ENCODE measurements at regions not wholly inside any gene's neighbourhood (a gene's known extent, or its start where the extent isn't known, plus 50 kb on each side); places are given as distances from the start of the nearest gene placed in this dataset.
"Not testable (repeated sequence)": the region's sequence is repeated elsewhere in the genome, so short reads cannot be mapped to it uniquely, and the experiment has no call there.

DNA sequence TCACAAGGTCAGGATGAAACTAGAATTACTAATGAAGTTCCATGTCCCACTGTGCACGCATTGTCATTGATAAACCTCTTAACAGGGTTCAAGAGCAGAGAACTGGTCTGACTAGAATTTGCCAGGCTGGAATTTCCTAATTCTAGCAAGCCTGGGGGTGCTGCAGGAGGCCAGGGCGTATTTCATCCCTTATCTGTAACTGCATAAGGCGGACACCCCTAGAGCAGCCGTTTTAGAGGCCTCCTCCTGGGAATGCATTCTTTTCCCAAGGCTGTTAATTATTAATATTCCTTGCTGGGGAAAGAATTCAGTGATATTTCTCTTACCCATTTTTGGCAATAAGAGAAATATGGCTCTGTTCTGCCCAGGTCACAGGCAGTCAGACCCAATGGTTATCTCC, 124.5 kb upstream of the PRDX6 start:
- ATAC-seq: not testable (repeated sequence)

DNA sequence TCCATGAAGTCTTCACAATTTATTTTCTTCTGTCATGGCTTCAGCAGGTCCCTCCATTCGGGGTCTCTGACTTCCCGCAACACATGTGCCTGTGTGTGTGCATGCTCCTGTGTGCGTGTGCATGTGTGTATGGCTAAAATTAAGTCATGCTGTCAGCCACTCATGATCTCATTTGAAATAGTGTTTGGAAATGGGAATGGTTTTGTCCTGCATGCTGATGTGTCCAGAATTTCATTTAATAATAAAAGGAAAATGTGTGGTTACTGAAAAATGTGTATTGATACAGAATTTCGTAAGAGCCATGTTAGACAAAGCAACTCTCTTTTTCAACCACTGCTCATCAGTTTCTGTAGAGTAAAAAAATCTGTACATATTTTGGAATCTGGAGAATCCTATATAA, 123.8 kb upstream of the PRDX6 start:
- H3K9me3 Mint-ChIP-seq: peaks cover 4 to 40% (median 19%) of the 10 kb centered on the region in 11 donors
- Histone ChIP-seq H3K27ac (ENCODE audit: low read depth, low read length) (no peak overlapping the region), H3K4me1 (ENCODE audit: control insufficient read depth in 2 of 2, insufficient read depth in 2 of 2, low read length in 2 of 2) (peaks cover 0 to 5% of the 10 kb centered on the region in 2 donors), H3K4me3 (ENCODE audit: low read length) (no peak overlapping the region), H3K27me3 (ENCODE audit: control insufficient read depth in 2 of 2, insufficient read depth in 2 of 2, low read length in 2 of 2) (no peaks in the 10 kb centered on the region), H3K36me3 (ENCODE audit: control insufficient read depth in 2 of 3, insufficient read depth in 3 of 3, low read length in 3 of 3) (no peaks in the 10 kb centered on the region), H3K9me3 (ENCODE audit: control insufficient read depth in 2 of 3, low read length in 3 of 3) (no peaks in the 10 kb centered on the region)
- DNase-seq: no peak
- intact Hi-C loops (cut with micrococcal nuclease): no loop called here
- H3K36me3 Mint-ChIP-seq: peaks cover 6 to 60% (median 40%) of the 10 kb centered on the region in 5 donors
- ATAC-seq: no peak
- H3K27ac Mint-ChIP-seq: no peak overlapping the region
- peaks cover 0 to 9% (median 0%) of the 10 kb centered on the region in 7 donors for H3K4me1 Mint-ChIP-seq
- ChIA-PET POLR2A (no interaction called here), CTCF (interaction anchor here (0.7 kb wide), 1 partner anchor 10 kb away, joined by 3 read pairs; no protein-coding TSS in a partner anchor)
- H3K27me3 Mint-ChIP-seq: no peaks in the 10 kb centered on the region
- no peak overlapping the region for H3K4me3 Mint-ChIP-seq

More for the DNA sequence above, 124.5 kb upstream of the PRDX6 start:
- H3K27ac ChIP-seq (ENCODE audit: low read depth, low read length); H3K4me1 ChIP-seq (ENCODE audit: control insufficient read depth in 2 of 2, insufficient read depth in 2 of 2, low read length in 2 of 2); H3K9me3 ChIP-seq (ENCODE audit: control insufficient read depth in 2 of 3, low read length in 3 of 3); DNase-seq; H3K27me3 Mint-ChIP-seq; intact Hi-C loops (cut with micrococcal nuclease); POLR2A ChIA-PET; H3K4me3 ChIP-seq (ENCODE audit: low read length); CTCF ChIA-PET; H3K36me3 ChIP-seq (ENCODE audit: control insufficient read depth in 2 of 3, insufficient read depth in 3 of 3, low read length in 3 of 3); H3K27me3 ChIP-seq (ENCODE audit: control insufficient read depth in 2 of 2, insufficient read depth in 2 of 2, low read length in 2 of 2); H3K27ac Mint-ChIP-seq; H3K4me1 Mint-ChIP-seq: not testable (repeated sequence)
- Mint-ChIP-seq H3K9me3 (peaks cover 4 to 47% (median 19%) of the 10 kb centered on the region in 11 donors), H3K4me3 (peak overlapping the region in 1 of 10 donors; percentile 49), H3K36me3 (peaks cover 5 to 63% (median 47%) of the 10 kb centered on the region in 5 donors)

DNA sequence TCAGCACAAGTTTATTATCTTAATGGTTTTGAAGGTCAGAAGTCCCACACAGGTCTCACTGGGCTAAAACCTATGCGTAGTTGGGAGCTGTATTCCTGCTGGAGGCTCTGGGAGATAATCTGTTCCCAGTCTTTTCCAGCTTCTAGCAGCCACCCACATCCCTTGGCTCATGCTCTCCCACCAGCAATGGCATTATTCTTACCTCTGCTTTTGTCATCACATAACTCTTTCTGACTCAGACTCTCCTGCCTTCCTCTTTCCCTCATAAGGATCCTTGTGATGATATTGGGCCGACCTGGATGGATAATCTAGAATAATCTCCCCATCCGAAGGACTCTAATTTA, 122.2 kb upstream of the PRDX6 start:
- intact Hi-C loops (cut with micrococcal nuclease): no loop called here
- ATAC-seq: no peak
- ChIA-PET POLR2A (no interaction called here), CTCF (interaction anchor here (0.7 kb wide), 1 partner anchor 53 kb away, joined by 3 read pairs; no protein-coding TSS in a partner anchor)
- H3K9me3 ChIP-seq (ENCODE audit: control insufficient read depth in 2 of 3, low read length in 3 of 3): no peaks in the 10 kb centered on the region
- no peak overlapping the region for H3K4me3 Mint-ChIP-seq
- H3K27me3 Mint-ChIP-seq: no peaks in the 10 kb centered on the region
- H3K4me1 ChIP-seq (ENCODE audit: control insufficient read depth in 2 of 2, insufficient read depth in 2 of 2, low read length in 2 of 2): peaks cover 0 to 5% of the 10 kb centered on the region in 2 donors
- H3K36me3 Mint-ChIP-seq: peaks cover 8 to 63% (median 34%) of the 10 kb centered on the region in 5 donors
- H3K36me3 ChIP-seq (ENCODE audit: control insufficient read depth in 2 of 3, insufficient read depth in 3 of 3, low read length in 3 of 3): no peaks in the 10 kb centered on the region
- H3K4me1 Mint-ChIP-seq: peaks cover 0 to 9% (median 3%) of the 10 kb centered on the region in 7 donors
- no peak for DNase-seq
- no peak overlapping the region for H3K27ac Mint-ChIP-seq
- H3K4me3 ChIP-seq (ENCODE audit: low read length): no peak overlapping the region
- H3K27me3 ChIP-seq (ENCODE audit: control insufficient read depth in 2 of 2, insufficient read depth in 2 of 2, low read length in 2 of 2): no peaks in the 10 kb centered on the region
- no peak overlapping the region for H3K27ac ChIP-seq (ENCODE audit: low read depth, low read length)
- H3K9me3 Mint-ChIP-seq: peaks cover 4 to 36% (median 19%) of the 10 kb centered on the region in 11 donors

DNA sequence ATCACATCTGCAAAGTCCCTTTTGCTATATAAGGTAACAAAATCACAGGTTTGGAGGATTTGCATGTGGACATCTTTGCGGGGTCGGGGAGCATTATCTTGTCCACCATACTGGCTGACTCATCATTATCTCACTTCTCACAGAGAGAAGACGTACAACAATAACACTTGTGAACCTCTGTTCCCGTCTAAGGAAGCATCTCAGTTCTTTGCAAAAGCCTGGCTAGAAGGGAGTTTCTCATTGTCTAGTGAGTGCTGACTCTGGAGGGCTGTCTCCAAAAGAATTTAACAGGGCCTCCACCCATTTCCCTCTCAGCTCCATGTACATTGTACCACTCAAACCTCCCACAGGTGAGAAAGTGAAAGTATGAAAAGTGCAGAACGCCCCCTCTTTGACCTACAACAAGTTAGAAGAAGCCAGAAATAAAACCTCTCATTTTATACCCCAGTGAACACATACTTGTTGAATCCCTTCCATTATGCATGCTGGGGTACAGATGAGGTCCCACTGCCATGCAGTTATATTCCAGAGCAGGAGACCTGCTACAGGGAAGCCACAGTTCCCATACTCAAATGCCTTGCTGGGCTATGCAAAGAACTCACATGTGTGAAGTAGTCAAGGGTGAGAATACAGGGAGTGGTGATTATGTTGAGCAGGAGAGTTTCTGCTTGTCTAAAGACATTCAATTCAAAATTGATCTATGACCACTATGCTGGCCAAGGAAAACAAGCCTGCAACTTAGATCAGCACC, 121.7 kb upstream of the PRDX6 start:
- Mint-ChIP-seq H3K4me3 (no peak overlapping the region), H3K9me3 (peaks cover 4 to 36% (median 19%) of the 10 kb centered on the region in 11 donors), H3K36me3 (peaks cover 8 to 60% (median 31%) of the 10 kb centered on the region in 5 donors), H3K27me3 (no peaks in the 10 kb centered on the region), H3K4me1 (peaks cover 1 to 12% (median 7%) of the 10 kb centered on the region in 7 donors), H3K27ac (no peak overlapping the region)
- CTCF ChIA-PET: interaction anchor here (0.7 kb wide), 1 partner anchor 54 kb away, joined by 3 read pairs; no protein-coding TSS in a partner anchor
- ATAC-seq: no peak
- DNase-seq: no peak
- Histone ChIP-seq H3K36me3 (ENCODE audit: control insufficient read depth in 2 of 3, insufficient read depth in 3 of 3, low read length in 3 of 3) (no peaks in the 10 kb centered on the region), H3K4me3 (ENCODE audit: low read length) (no peak overlapping the region), H3K9me3 (ENCODE audit: control insufficient read depth in 2 of 3, low read length in 3 of 3) (no peaks in the 10 kb centered on the region), H3K27me3 (ENCODE audit: control insufficient read depth in 2 of 2, insufficient read depth in 2 of 2, low read length in 2 of 2) (no peaks in the 10 kb centered on the region), H3K4me1 (ENCODE audit: control insufficient read depth in 2 of 2, insufficient read depth in 2 of 2, low read length in 2 of 2) (peaks cover 4 to 5% of the 10 kb centered on the region in 2 donors), H3K27ac (ENCODE audit: low read depth, low read length) (no peak overlapping the region)
- POLR2A ChIA-PET: no interaction called here
- intact Hi-C loops (cut with micrococcal nuclease): no loop called here

DNA sequence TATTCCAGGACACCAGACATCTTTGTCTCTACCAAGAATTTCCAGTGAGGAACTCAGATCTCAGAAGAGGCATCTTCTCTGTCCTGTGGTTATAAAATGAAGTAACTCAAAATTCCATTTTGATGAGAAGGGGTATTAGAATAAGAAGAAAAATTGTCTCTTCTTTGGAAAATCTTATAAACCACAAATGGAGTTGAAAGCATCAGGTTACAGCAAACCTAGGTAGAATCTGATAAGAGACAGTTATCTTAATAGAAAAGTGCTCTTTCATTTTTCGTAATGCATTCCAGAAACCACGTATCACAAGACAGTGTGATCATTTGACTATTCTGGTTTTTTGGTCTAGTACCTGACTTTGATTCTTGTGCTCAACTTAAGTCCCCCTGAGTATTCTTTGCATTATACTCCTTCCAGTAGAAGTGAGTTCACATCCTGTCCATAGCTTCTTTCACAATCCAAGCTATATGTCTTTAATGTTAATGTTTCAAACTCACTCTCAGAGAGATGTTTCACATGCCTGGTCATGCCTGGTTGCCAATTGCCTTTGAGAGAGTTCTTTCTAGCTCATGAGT, 120.9 kb upstream of the PRDX6 start:
- Mint-ChIP-seq H3K9me3 (peaks cover 4 to 36% (median 15%) of the 10 kb centered on the region in 11 donors), H3K27me3 (no peaks in the 10 kb centered on the region)

DNA sequence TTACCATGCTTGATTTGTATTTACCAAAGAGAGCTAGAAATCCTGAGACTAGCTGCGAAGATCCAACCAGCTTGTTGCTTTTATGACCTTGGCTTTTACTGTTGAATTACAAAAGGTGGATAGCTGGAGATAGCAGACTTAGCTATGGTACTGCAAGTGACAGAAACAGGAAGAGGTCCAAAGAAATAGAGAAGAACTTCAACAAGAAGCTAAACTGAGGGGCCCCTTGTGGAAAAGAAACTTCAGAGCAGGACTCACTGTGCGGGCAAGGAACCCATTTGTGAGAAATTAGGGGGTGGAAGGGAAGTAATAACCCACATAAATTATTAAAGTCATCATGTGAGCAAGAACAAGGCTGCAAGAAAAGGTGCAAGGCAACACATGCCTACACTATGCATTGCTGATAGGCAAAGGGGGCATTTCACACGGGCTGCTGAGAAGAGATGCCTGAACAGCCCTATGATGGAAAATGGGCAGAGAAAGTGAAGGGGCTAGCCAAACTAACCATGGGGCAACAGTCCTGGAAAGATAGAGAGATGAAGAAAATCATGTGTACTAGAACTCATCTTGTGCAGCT, 116.6 kb upstream of the PRDX6 start:
- ChIA-PET POLR2A (no interaction called here), CTCF (no interaction called here)
- DNase-seq (peak in 1 of 9 donors; percentile 1), ATAC-seq (no peak)
- H3K27me3 ChIP-seq (ENCODE audit: control insufficient read depth in 2 of 2, insufficient read depth in 2 of 2, low read length in 2 of 2): no peaks in the 10 kb centered on the region
- Mint-ChIP-seq H3K27me3 (peaks cover 0 to 2% (median 0%) of the 10 kb centered on the region in 5 donors), H3K9me3 (peaks cover 0 to 6% (median 0%) of the 10 kb centered on the region in 11 donors), H3K27ac (peak overlapping the region in 3 of 9 donors; percentile 2 to 62 (median 25)), H3K36me3 (peaks cover 3 to 27% (median 4%) of the 10 kb centered on the region in 5 donors), H3K4me3 (peak overlapping the region in 1 of 10 donors; percentile 3), H3K4me1 (peaks cover 6 to 27% (median 14%) of the 10 kb centered on the region in 7 donors)
- peaks cover 5 to 9% of the 10 kb centered on the region in 2 donors for H3K4me1 ChIP-seq (ENCODE audit: control insufficient read depth in 2 of 2, insufficient read depth in 2 of 2, low read length in 2 of 2)
- no peaks in the 10 kb centered on the region for H3K9me3 ChIP-seq (ENCODE audit: control insufficient read depth in 2 of 3, low read length in 3 of 3)
- intact Hi-C loops (cut with micrococcal nuclease): loop anchor here in 1 of 2 donors (10.0 kb wide), 1 partner anchor 1304 kb away; no protein-coding TSS in a partner anchor
- H3K4me3 ChIP-seq (ENCODE audit: low read length): no peak overlapping the region
- H3K27ac ChIP-seq (ENCODE audit: low read depth, low read length): no peak overlapping the region
- no peaks in the 10 kb centered on the region for H3K36me3 ChIP-seq (ENCODE audit: control insufficient read depth in 2 of 3, insufficient read depth in 3 of 3, low read length in 3 of 3)

More for the DNA sequence above, 120.9 kb upstream of the PRDX6 start:
- H3K4me1 Mint-ChIP-seq: peaks cover 9 to 20% (median 10%) of the 10 kb centered on the region in 7 donors
- no peak for DNase-seq
- no peak overlapping the region for H3K4me3 ChIP-seq (ENCODE audit: low read length)
- peaks cover 8 to 60% (median 31%) of the 10 kb centered on the region in 5 donors for H3K36me3 Mint-ChIP-seq
- ChIA-PET POLR2A (no interaction called here), CTCF (no interaction called here)
- H3K4me1 ChIP-seq (ENCODE audit: control insufficient read depth in 2 of 2, insufficient read depth in 2 of 2, low read length in 2 of 2): peaks cover 5 to 9% of the 10 kb centered on the region in 2 donors
- no peaks in the 10 kb centered on the region for H3K36me3 ChIP-seq (ENCODE audit: control insufficient read depth in 2 of 3, insufficient read depth in 3 of 3, low read length in 3 of 3)
- H3K27ac ChIP-seq (ENCODE audit: low read depth, low read length): no peak overlapping the region
- H3K27me3 ChIP-seq (ENCODE audit: control insufficient read depth in 2 of 2, insufficient read depth in 2 of 2, low read length in 2 of 2): no peaks in the 10 kb centered on the region
- no peak overlapping the region for H3K4me3 Mint-ChIP-seq
- H3K27ac Mint-ChIP-seq: no peak overlapping the region
- no peak for ATAC-seq
- intact Hi-C loops (cut with micrococcal nuclease): no loop called here
- H3K9me3 ChIP-seq (ENCODE audit: control insufficient read depth in 2 of 3, low read length in 3 of 3): no peaks in the 10 kb centered on the region
